ENCODE measurements at regions not wholly inside any gene's neighbourhood (a gene's known extent, or its start where the extent isn't known, plus 50 kb on each side); places are given as distances from the start of the nearest gene placed in this dataset.

DNA sequence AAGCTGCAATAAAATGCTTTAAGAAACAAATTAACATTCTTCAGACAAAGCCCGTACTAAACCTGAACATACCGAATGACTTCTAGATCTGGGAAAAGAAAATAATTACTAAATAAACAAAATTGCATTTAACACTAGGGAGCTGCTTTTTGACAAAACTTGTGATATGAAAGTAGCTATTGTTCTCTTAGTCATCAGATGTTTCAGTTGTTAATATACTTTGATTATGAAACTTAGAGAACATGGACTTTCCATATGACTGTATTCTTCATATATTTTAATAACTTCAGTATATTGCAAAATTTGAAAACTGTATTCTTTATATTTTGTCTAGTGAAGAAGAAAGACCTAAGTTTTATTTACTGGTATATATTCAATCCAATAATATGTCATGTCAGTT, 1262.1 kb downstream of the NCAM2 start (continued):
- TF ChIP-seq BACH1 (IDR thresholded peaks at IDR 0.05; ENCODE audit: low read length), result no peak
- TF ChIP-seq POU5F1 (IDR thresholded peaks at IDR 0.05; ENCODE audit: low read depth, low read length), result no peak
- no peak for TF ChIP-seq SAP30 (IDR thresholded peaks at IDR 0.05; ENCODE audit: insufficient read depth, insufficient replicate concordance, low read length)
- no peak for TF ChIP-seq CHD2 (IDR thresholded peaks at IDR 0.05; ENCODE audit: low read length)
- no peak for TF ChIP-seq PHF8 (conservative IDR thresholded peaks at IDR 0.05; ENCODE audit: low read depth, low read length)
- TF ChIP-seq, protein P1, sequence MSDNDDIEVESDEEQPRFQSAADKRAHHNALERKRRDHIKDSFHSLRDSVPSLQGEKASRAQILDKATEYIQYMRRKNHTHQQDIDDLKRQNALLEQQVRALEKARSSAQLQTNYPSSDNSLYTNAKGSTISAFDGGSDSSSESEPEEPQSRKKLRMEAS (IDR thresholded peaks at IDR 0.05), result no peak
- no peak for TF ChIP-seq POLR2AphosphoS5 (IDR thresholded peaks at IDR 0.05; ENCODE audit: low read depth, low read length)
- TF ChIP-seq RFX5 (IDR thresholded peaks at IDR 0.05; ENCODE audit: borderline replicate concordance, low read depth, low read length), result no peak
- TF ChIP-seq ZNF274 (IDR thresholded peaks at IDR 0.05; ENCODE audit: borderline replicate concordance, extremely low read depth, low read length), result no peak

All from H1 (cell line).